Activated CD4-positive, alpha-beta memory T cell treated with anti-CD3 and anti-CD28 coated beads for 36 hours (primary cell): ENCODE measurements at regions not wholly inside any gene's neighbourhood (a gene's known extent, or its start where the extent isn't known, plus 50 kb on each side); places are given as distances from the start of the nearest gene placed in this dataset.

Experiments used
- CTCF ChIA-PET: fragments of 350-600 bp; sonication (Branson Sonifier 250); formaldehyde crosslinking; loops from one replicate; lab custom pipeline; 2021; ENCODE audit warnings: antibody characterized with exemption, inconsistent platforms; lab: Charles Lee
- POLR2A ChIA-PET: fragments of 350-600 bp; sonication (Branson Sonifier 250); formaldehyde crosslinking; loops from one replicate; lab custom pipeline; 2021; ENCODE audit warnings: antibody characterized with exemption; lab: Charles Lee
- DNase-seq: peaks from one replicate; pipeline ENCODE4 v3.0.0-alpha.2; 2020
- H3K27ac Mint-ChIP-seq: one replicate; pipeline ENCODE4 v1.8.0; 2021; ENCODE audit warnings: mixed read lengths
- H3K27me3 Mint-ChIP-seq: one replicate; pipeline ENCODE4 v1.8.0; 2021; ENCODE audit warnings: mixed read lengths
- H3K36me3 Mint-ChIP-seq: one replicate; pipeline ENCODE4 v1.8.0; 2021; ENCODE audit warnings: mixed read lengths
- H3K4me1 Mint-ChIP-seq: one replicate; pipeline ENCODE4 v1.8.0; 2021; ENCODE audit warnings: low read depth, mixed read lengths
- H3K4me3 Mint-ChIP-seq: one replicate; pipeline ENCODE4 v1.8.0; 2021; ENCODE audit warnings: mild to moderate bottlenecking, mixed read lengths
- H3K9me3 Mint-ChIP-seq: one replicate; pipeline ENCODE4 v1.8.0; 2021; ENCODE audit warnings: mixed read lengths
- intact Hi-C: fragments of 100-400 bp; cut with micrococcal nuclease; formaldehyde crosslinking; loops from one replicate; pipeline ENCODE4 v1.15.1; 2023

- H3K4me3 Mint-ChIP-seq: no peak overlapping the region
- no peaks in the 10 kb centered on the region for H3K36me3 Mint-ChIP-seq
- ChIA-PET CTCF (interaction anchor here (0.7 kb wide), 1 partner anchor 182 kb away, joined by 3 read pairs; no protein-coding TSS in a partner anchor), POLR2A (interaction anchor here (0.7 kb wide), 1 partner anchor 52 kb away, joined by 3 read pairs; no protein-coding TSS in a partner anchor)
- peaks cover 35% of the 10 kb centered on the region for H3K4me1 Mint-ChIP-seq
- no peaks in the 10 kb centered on the region for H3K27me3 Mint-ChIP-seq
- no peaks in the 10 kb centered on the region for H3K9me3 Mint-ChIP-seq
- DNase-seq: no peak
- no peak overlapping the region for H3K27ac Mint-ChIP-seq
- intact Hi-C loops: loop anchor here (10.0 kb wide), 1 partner anchor 488 kb away; the partner anchor contains the start of gene EAPP
Measured at GRCh38 chr14:34046799-34047520, 96.1 kb upstream of the EGLN3 start.

- Mint-ChIP-seq H3K27ac (no peak overlapping the region), H3K4me3 (no peak overlapping the region), H3K4me1 (peaks cover 33% of the 10 kb centered on the region), H3K27me3 (no peaks in the 10 kb centered on the region), H3K36me3 (no peaks in the 10 kb centered on the region), H3K9me3 (no peaks in the 10 kb centered on the region)
- intact Hi-C loops: loop anchor here (1.0 to 10.0 kb wide), 5 partner anchors 16 to 598 kb away; partner anchors contain the start of genes EAPP and EGLN3
- DNase-seq: no peak
- CTCF ChIA-PET: interaction anchor here (0.7 kb wide), 1 partner anchor 1767 kb away, joined by 4 read pairs; no protein-coding TSS in a partner anchor
- POLR2A ChIA-PET: interaction anchor here (1.6 kb wide), 1 partner anchor 15 kb away, joined by 4 read pairs; no protein-coding TSS in a partner anchor
Measured at GRCh38 chr14:34044666-34045306, 93.9 kb upstream of the EGLN3 start.

GRCh38 chr14:34044373-34044637 is 93.4 kb upstream of the EGLN3 start:
- H3K9me3 Mint-ChIP-seq: no peaks in the 10 kb centered on the region
- ChIA-PET POLR2A (interaction anchor here (0.9 to 1.6 kb wide), 3 partner anchors 15 to 168 kb away, joined by 3 to 4 read pairs (median 4); no protein-coding TSS in a partner anchor), CTCF (interaction anchor here (1.0 kb wide), 1 partner anchor 16 kb away, joined by 3 read pairs; no protein-coding TSS in a partner anchor)
- intact Hi-C loops: loop anchor here (1.0 to 10.0 kb wide), 5 partner anchors 16 to 598 kb away; partner anchors contain the start of genes EAPP and EGLN3
- H3K36me3 Mint-ChIP-seq: no peaks in the 10 kb centered on the region
- peaks cover 33% of the 10 kb centered on the region for H3K4me1 Mint-ChIP-seq
- no peak for DNase-seq
- no peaks in the 10 kb centered on the region for H3K27me3 Mint-ChIP-seq
- no peak overlapping the region for H3K4me3 Mint-ChIP-seq
- peak overlapping the region; percentile 69 for H3K27ac Mint-ChIP-seq

- Mint-ChIP-seq H3K36me3 (no peaks in the 10 kb centered on the region), H3K4me1 (peaks cover 33% of the 10 kb centered on the region), H3K4me3 (no peak overlapping the region), H3K27me3 (no peaks in the 10 kb centered on the region), H3K27ac (peak overlapping the region; percentile 69), H3K9me3 (no peaks in the 10 kb centered on the region)
- peak; percentile 89 for DNase-seq
- CTCF ChIA-PET: interaction anchor here (1.0 kb wide), 1 partner anchor 16 kb away, joined by 3 read pairs; no protein-coding TSS in a partner anchor
- POLR2A ChIA-PET: interaction anchor here (0.9 to 1.6 kb wide), 3 partner anchors 16 to 168 kb away, joined by 3 to 4 read pairs (median 4); no protein-coding TSS in a partner anchor
- intact Hi-C loops: loop anchor here (1.0 to 10.0 kb wide), 6 partner anchors 17 to 599 kb away; partner anchors contain the start of genes EAPP and EGLN3
Measured at GRCh38 chr14:34043627-34044372, 92.9 kb upstream of the EGLN3 start.

DNA sequence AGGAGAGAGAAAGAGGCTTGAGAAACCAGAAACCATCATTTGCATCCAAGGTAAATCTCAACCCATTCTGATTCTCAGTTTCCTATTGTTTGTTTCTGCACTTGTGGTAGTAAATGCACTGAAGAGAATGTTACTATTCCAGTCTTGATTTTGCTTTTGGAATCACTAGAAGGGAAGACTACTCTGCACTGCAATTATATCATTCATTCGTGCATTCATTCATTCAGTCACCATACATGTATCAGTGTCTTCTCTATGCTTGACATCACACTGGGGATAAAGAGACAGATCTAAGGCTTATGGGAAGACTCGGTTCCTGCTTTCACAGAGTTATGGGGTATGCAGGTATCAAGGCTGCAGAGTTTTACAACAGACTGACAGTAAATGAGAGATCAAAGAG is 90.3 kb upstream of the EGLN3 start:
- no peaks in the 10 kb centered on the region for H3K36me3 Mint-ChIP-seq
- ChIA-PET POLR2A (no interaction called here), CTCF (no interaction called here)
- peaks cover 26% of the 10 kb centered on the region for H3K4me1 Mint-ChIP-seq
- H3K4me3 Mint-ChIP-seq: no peak overlapping the region
- no peak for DNase-seq
- no peak overlapping the region for H3K27ac Mint-ChIP-seq
- H3K9me3 Mint-ChIP-seq: no peaks in the 10 kb centered on the region
- H3K27me3 Mint-ChIP-seq: no peaks in the 10 kb centered on the region
- intact Hi-C loops: loop anchor here (5.0 to 10.0 kb wide), 4 partner anchors 89 to 601 kb away; partner anchors contain the start of genes EAPP and EGLN3

DNA sequence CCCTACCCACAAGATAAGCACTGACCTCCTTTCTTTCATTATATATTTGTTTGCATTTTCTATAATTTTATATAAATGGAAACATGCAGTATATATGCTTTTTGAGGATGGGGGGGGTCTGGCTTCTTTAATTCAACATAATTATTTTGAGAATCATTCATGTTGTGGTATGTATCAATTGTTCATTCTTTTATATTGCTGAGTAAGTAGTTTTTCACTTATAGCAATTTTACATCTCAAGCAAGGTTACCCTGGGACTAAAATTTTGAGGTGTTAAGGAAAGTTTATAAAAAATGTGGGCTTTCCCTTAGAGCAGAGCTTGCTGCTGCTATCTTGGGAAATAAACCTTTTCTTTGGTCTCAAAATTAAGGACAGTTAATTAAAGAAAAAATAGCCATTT is 89.9 kb upstream of the EGLN3 start:
- CTCF ChIA-PET: no interaction called here
- no peaks in the 10 kb centered on the region for H3K9me3 Mint-ChIP-seq
- intact Hi-C loops: loop anchor here (5.0 to 10.0 kb wide), 4 partner anchors 88 to 602 kb away; partner anchors contain the start of genes EAPP and EGLN3

DNA sequence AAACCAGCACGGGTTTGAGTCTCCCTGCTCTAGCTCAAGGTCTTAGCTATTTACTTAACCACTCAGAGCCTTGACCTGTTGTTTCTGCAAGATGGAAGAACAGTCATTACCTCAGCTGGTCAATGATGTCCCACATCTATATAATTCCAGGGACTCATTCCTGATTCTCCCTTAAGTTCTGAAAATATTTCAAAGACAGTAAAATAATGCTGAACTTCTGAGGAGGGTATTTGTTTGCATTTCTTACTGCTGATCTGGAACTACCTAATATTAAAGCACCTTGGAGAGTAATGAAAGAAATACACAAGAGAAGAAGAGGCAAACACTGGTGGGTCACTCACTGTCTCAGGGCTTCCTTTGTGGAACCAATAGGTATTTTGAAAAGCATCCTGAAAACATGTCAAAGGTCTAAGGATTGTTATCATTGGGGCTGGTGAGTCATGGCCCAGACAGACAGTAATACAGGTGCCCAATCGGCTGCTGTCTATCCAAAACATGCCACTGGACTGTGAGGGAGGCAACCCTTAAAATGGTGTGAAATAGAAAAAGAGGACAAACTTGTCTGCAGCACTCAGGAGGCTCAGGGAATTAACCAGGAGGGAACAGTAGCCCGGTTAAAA is 88.7 kb upstream of the EGLN3 start:
- no peak for DNase-seq
- Mint-ChIP-seq H3K27ac (no peak overlapping the region), H3K27me3 (no peaks in the 10 kb centered on the region), H3K9me3 (no peaks in the 10 kb centered on the region), H3K4me3 (no peak overlapping the region), H3K36me3 (no peaks in the 10 kb centered on the region), H3K4me1 (peaks cover 21% of the 10 kb centered on the region)
- intact Hi-C loops: loop anchor here (5.0 to 10.0 kb wide), 4 partner anchors 87 to 603 kb away; partner anchors contain the start of genes EAPP and EGLN3
- ChIA-PET CTCF (no interaction called here), POLR2A (no interaction called here)

More for the DNA sequence above, 89.9 kb upstream of the EGLN3 start:
- POLR2A ChIA-PET: no interaction called here
- H3K27ac Mint-ChIP-seq: no peak overlapping the region
- H3K4me3 Mint-ChIP-seq: no peak overlapping the region
- H3K27me3 Mint-ChIP-seq: no peaks in the 10 kb centered on the region
- H3K4me1 Mint-ChIP-seq: peaks cover 26% of the 10 kb centered on the region
- DNase-seq: no peak
- H3K36me3 Mint-ChIP-seq: no peaks in the 10 kb centered on the region

DNA sequence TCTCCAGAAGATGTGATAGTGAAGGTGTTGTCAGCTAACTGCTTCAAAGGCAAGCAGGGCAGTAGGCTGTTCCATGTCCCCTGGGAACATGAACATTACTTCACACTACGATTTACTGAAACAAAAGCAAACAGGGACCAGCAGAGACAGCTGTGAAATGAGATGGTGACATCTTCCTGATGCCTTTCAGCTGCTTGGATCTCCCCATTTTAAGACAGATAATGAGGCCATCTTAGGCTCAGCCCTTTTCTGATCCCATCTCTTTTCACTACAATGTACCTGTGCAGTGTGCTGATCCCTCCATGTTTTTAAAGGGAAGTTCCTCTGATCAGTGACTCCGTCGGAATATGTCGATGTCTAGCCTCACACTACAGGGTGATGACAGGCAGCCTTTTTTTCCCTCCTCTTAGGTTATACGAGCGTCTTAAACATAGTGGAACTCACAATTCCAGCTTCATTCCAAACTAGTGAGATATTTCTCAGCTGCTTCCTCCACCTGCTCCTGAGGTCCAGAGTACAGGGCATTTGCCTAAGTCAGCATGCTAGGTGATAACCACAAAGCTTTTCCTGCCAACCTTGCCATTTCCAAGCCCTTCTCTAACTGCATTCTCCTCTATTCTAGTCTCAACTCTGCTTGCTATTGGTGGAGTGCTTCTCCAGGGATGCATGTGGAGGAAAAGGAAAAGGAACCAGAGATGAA is 87.6 kb upstream of the EGLN3 start:
- POLR2A ChIA-PET: no interaction called here
- H3K27ac Mint-ChIP-seq: no peak overlapping the region
- CTCF ChIA-PET: interaction anchor here (0.6 kb wide), 1 partner anchor 71 kb away, joined by 4 read pairs; no protein-coding TSS in a partner anchor

GRCh38 chr14:34036319-34036766 is 85.5 kb upstream of the EGLN3 start:
- H3K36me3 Mint-ChIP-seq: no peaks in the 10 kb centered on the region
- CTCF ChIA-PET: interaction anchor here (1.0 kb wide), 1 partner anchor 24 kb away, joined by 3 read pairs; no protein-coding TSS in a partner anchor
- intact Hi-C loops: no loop called here
- POLR2A ChIA-PET: no interaction called here
- no peak overlapping the region for H3K27ac Mint-ChIP-seq
- no peak overlapping the region for H3K4me3 Mint-ChIP-seq
- DNase-seq: no peak
- H3K4me1 Mint-ChIP-seq: peaks cover 2% of the 10 kb centered on the region
- no peaks in the 10 kb centered on the region for H3K27me3 Mint-ChIP-seq
- H3K9me3 Mint-ChIP-seq: no peaks in the 10 kb centered on the region

More for the DNA sequence above, 87.6 kb upstream of the EGLN3 start:
- intact Hi-C loops: no loop called here
- H3K4me3 Mint-ChIP-seq: no peak overlapping the region
- no peak for DNase-seq
- no peaks in the 10 kb centered on the region for H3K27me3 Mint-ChIP-seq
- peaks cover 11% of the 10 kb centered on the region for H3K4me1 Mint-ChIP-seq
- H3K36me3 Mint-ChIP-seq: no peaks in the 10 kb centered on the region
- no peaks in the 10 kb centered on the region for H3K9me3 Mint-ChIP-seq

DNA sequence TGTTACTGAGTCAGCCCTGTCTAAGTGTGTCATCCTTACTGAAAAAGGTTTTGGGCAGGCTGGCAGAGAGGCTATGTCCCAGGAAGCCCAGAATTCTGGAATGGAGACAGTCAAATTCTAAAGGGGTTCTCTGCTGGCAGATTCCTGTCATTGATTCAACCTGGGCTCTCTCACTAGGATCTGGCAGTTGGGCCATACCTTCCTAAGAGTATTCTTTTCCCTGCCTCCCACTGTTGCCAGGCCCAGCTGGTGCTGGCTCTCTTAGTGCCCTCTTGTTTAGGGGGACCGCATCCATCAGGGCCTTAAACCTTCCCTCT is 85.0 kb upstream of the EGLN3 start:
- H3K9me3 Mint-ChIP-seq: no peaks in the 10 kb centered on the region
- CTCF ChIA-PET: no interaction called here

More for the DNA sequence above, 85.0 kb upstream of the EGLN3 start:
- Mint-ChIP-seq H3K27me3 (peaks cover under 1% of the 10 kb centered on the region), H3K4me1 (no peaks in the 10 kb centered on the region), H3K27ac (no peak overlapping the region), H3K4me3 (no peak overlapping the region), H3K36me3 (no peaks in the 10 kb centered on the region)
- no peak for DNase-seq
- intact Hi-C loops: no loop called here
- POLR2A ChIA-PET: no interaction called here
